H9 (cell line): ENCODE measurements at regions not wholly inside any gene's neighbourhood (a gene's known extent, or its start where the extent isn't known, plus 50 kb on each side); places are given as distances from the start of the nearest gene placed in this dataset.

ENCODE experiments used
- DNase-seq: peaks from one replicate; pipeline ENCODE4 v3.0.0-alpha.2; 2017
- H2AFZ ChIP-seq: one replicate; pipeline ENCODE4 v1.6.1; 2013; ENCODE audit warnings: mild to moderate bottlenecking, low read length, control low read depth, moderate library complexity
- H2AK5ac ChIP-seq: 2 replicates; pipeline ENCODE4 v1.6.1; 2013; ENCODE audit warnings: low read length, control low read depth, mixed read lengths; ENCODE audit not compliant: insufficient read length
- H2BK120ac ChIP-seq: one replicate; pipeline ENCODE4 v1.6.1; 2013; ENCODE audit warnings: low read depth, mild to moderate bottlenecking, low read length, control low read depth, inconsistent platforms; ENCODE audit not compliant: poor library complexity, severe bottlenecking
- H2BK12ac ChIP-seq: 2 replicates; pipeline ENCODE4 v1.6.1; 2013; ENCODE audit warnings: low read length, control low read depth, mixed read lengths, low read depth; ENCODE audit not compliant: insufficient read length
- H2BK15ac ChIP-seq: 2 replicates; pipeline ENCODE4 v1.6.1; 2013; ENCODE audit warnings: low read depth, low read length, control low read depth
- H2BK20ac ChIP-seq: one replicate; pipeline ENCODE4 v1.6.1; 2013; ENCODE audit warnings: low read depth, mild to moderate bottlenecking, low read length, control low read depth, inconsistent platforms; ENCODE audit not compliant: poor library complexity, severe bottlenecking
- H2BK5ac ChIP-seq: 2 replicates; pipeline ENCODE4 v1.6.1; 2013; ENCODE audit warnings: low read length, control low read depth, mixed read lengths; ENCODE audit not compliant: insufficient read length
- H3K14ac ChIP-seq: 2 replicates; pipeline ENCODE4 v1.6.1; 2013; ENCODE audit warnings: low read length, control low read depth; ENCODE audit not compliant: insufficient read depth
- H3K18ac ChIP-seq: 2 replicates; pipeline ENCODE4 v1.6.1; 2013; ENCODE audit warnings: low read depth, mild to moderate bottlenecking, mixed read lengths, low read length, control low read depth; ENCODE audit not compliant: insufficient read length
- H3K23ac ChIP-seq: 2 replicates; pipeline ENCODE4 v1.6.1; 2013; ENCODE audit warnings: low read length, control low read depth, mixed read lengths, low read depth; ENCODE audit not compliant: insufficient read length
- H3K23me2 ChIP-seq: 2 replicates; pipeline ENCODE4 v1.6.1; 2013; ENCODE audit warnings: low read depth, mild to moderate bottlenecking, mixed read lengths, low read length, control low read depth; ENCODE audit not compliant: insufficient read length, poor library complexity, severe bottlenecking
- H3K27ac ChIP-seq: 2 replicates; pipeline ENCODE4 v1.5.1; 2013; ENCODE audit warnings: low read length, control low read depth, mixed read lengths, low read depth; ENCODE audit not compliant: insufficient read length
- H3K27me3 ChIP-seq: 2 replicates; pipeline ENCODE4 v1.6.1; 2013; ENCODE audit warnings: low read length, control low read depth, inconsistent platforms; ENCODE audit not compliant: insufficient read depth
- H3K4ac ChIP-seq: 2 replicates; pipeline ENCODE4 v1.6.1; 2013; ENCODE audit warnings: low read depth, mild to moderate bottlenecking, control low read depth, inconsistent platforms, low read length, moderate library complexity
- H3K4me1 ChIP-seq: 2 replicates; pipeline ENCODE4 v1.6.1; 2013; ENCODE audit warnings: low read length, control low read depth, inconsistent platforms; ENCODE audit not compliant: insufficient read depth
- H3K4me2 ChIP-seq: 2 replicates; pipeline ENCODE4 v1.6.1; 2013; ENCODE audit warnings: low read length, control low read depth, mixed read lengths; ENCODE audit not compliant: insufficient read length, insufficient read depth
- H3K56ac ChIP-seq: 2 replicates; pipeline ENCODE4 v1.6.1; 2013; ENCODE audit warnings: low read depth, mild to moderate bottlenecking, mixed read lengths, low read length, control low read depth; ENCODE audit not compliant: insufficient read length
- H3K79me1 ChIP-seq: 2 replicates; pipeline ENCODE4 v1.6.1; 2013; ENCODE audit warnings: low read depth, mild to moderate bottlenecking, moderate library complexity, low read length, control low read depth, inconsistent platforms; ENCODE audit not compliant: insufficient read depth, poor library complexity, severe bottlenecking
- H3K79me2 ChIP-seq: 2 replicates; pipeline ENCODE4 v1.6.1; 2013; ENCODE audit warnings: low read length, control low read depth, inconsistent platforms; ENCODE audit not compliant: insufficient read depth
- H3K9ac ChIP-seq: 2 replicates; pipeline ENCODE4 v1.6.1; 2013; ENCODE audit warnings: low read length, control low read depth, mixed read lengths; ENCODE audit not compliant: insufficient read length; ENCODE audit errors: extremely low read depth
- H3K9me3 ChIP-seq: one replicate; pipeline ENCODE4 v1.6.1; 2013; ENCODE audit warnings: low read depth, low read length, inconsistent platforms; ENCODE audit not compliant: control insufficient read depth
- H3T11ph ChIP-seq: one replicate; pipeline ENCODE4 v1.6.1; 2013; ENCODE audit warnings: mild to moderate bottlenecking, low read length, control low read depth, inconsistent platforms
- H4K20me1 ChIP-seq: one replicate; pipeline ENCODE4 v1.6.1; 2013; ENCODE audit not compliant: control insufficient read depth, insufficient read length, insufficient read depth
- H4K5ac ChIP-seq: 2 replicates; pipeline ENCODE4 v1.6.1; 2013; ENCODE audit warnings: low read depth, mild to moderate bottlenecking, mixed read lengths, low read length, control low read depth; ENCODE audit not compliant: insufficient read length
- H4K8ac ChIP-seq: replicated peaks from 2 replicates; pipeline ENCODE4 v1.6.1; 2013; ENCODE audit warnings: low read length, control low read depth, mixed read lengths, low read depth; ENCODE audit not compliant: insufficient read length
- H4K91ac ChIP-seq: 2 replicates; pipeline ENCODE4 v1.6.1; 2013; ENCODE audit warnings: low read depth, mild to moderate bottlenecking, moderate library complexity, mixed read lengths, low read length, control low read depth; ENCODE audit not compliant: insufficient read length
- H3K27ac Mint-ChIP-seq, 3 experiments: 2 replicates in 2 of 3; 3 replicates in 1 of 3; pipeline ENCODE4 v1.8.0; 2020 to 2021; ENCODE audit warnings: mixed read lengths in 3 of 3, mild to moderate bottlenecking in 1 of 3, moderate library complexity in 1 of 3
- H3K27me3 Mint-ChIP-seq: 2 replicates; pipeline ENCODE4 v1.8.0; 2021; ENCODE audit warnings: low read depth, mild to moderate bottlenecking, moderate library complexity, mixed read lengths
- H3K36me3 Mint-ChIP-seq, 3 experiments: 2 replicates in 2 of 3; 3 replicates in 1 of 3; pipeline ENCODE4 v1.8.0; 2020 to 2021; ENCODE audit warnings: low read depth in 3 of 3, mixed read lengths in 3 of 3; ENCODE audit not compliant: insufficient read depth in 1 of 3
- H3K4me1 Mint-ChIP-seq, 2 experiments: 2 replicates each; pipeline ENCODE4 v1.8.0; 2020; ENCODE audit warnings: mixed read lengths in 2 of 2
- H3K4me3 Mint-ChIP-seq, 2 experiments: 2 replicates in 1 of 2; 3 replicates in 1 of 2; pipeline ENCODE4 v1.8.0; 2020 to 2021; ENCODE audit warnings: mild to moderate bottlenecking in 2 of 2, mixed read lengths in 2 of 2, moderate library complexity in 1 of 2
- H3K9me3 Mint-ChIP-seq, 2 experiments: 2 replicates in 1 of 2; 3 replicates in 1 of 2; pipeline ENCODE4 v1.8.0; 2020; ENCODE audit warnings: mild to moderate bottlenecking in 2 of 2, mixed read lengths in 2 of 2, moderate library complexity in 1 of 2
- CTCF ChIP-seq: fragments of 200-600 bp; sonication (generic); conservative IDR thresholded peaks from 3 replicates; pipeline ENCODE4 v1.8.0; 2021; ENCODE audit warnings: antibody characterized with exemption, mild to moderate bottlenecking
- WGBS: extraction: QIAGEN DNeasy Blood & Tissue Kit; methylation state at CpG from one replicate; pipeline ENCODE4 v1.1.7; 2013; ENCODE audit warnings: missing lambda C conversion rate, low lambda C conversion rate, mixed read lengths; ENCODE audit not compliant: insufficient read length; ENCODE audit errors: extremely low coverage; 5-methylcytosine and 5-hydroxymethylcytosine counted together

GRCh38 chr14:87286191-87286590, 706.8 kb downstream of the GALC start:
- no peak overlapping the region for H4K8ac ChIP-seq
- H4K20me1 ChIP-seq: no peaks in the 10 kb centered on the region
- no peak overlapping the region for H3K14ac ChIP-seq
- H3K79me1 ChIP-seq: no peaks in the 10 kb centered on the region
- no peak overlapping the region for H4K5ac ChIP-seq
- Mint-ChIP-seq H3K27me3 (no peaks in the 10 kb centered on the region; the same call in 1 of the 2 replicates), H3K4me1 (no peaks in the 10 kb centered on the region), H3K36me3 (0 out of 7 replicates have a peak, but pooled peaks cover 0 to 2% (median 0%) of the 10 kb centered on the region in 3 experiments), H3K9me3 (no peaks in the 10 kb centered on the region; a peak in 1 of 5 replicates), H3K4me3 (no peak overlapping the region), H3K27ac (no peak overlapping the region)
- no peak overlapping the region for H2BK5ac ChIP-seq
- H2AK5ac ChIP-seq: no peak overlapping the region
- no peak overlapping the region for H2BK20ac ChIP-seq
- H3K23me2 ChIP-seq: no peaks in the 10 kb centered on the region
- no peak overlapping the region for H3K18ac ChIP-seq
- H4K91ac ChIP-seq: no peak overlapping the region
- H3K4me1 ChIP-seq: no peaks in the 10 kb centered on the region
- H3K79me2 ChIP-seq: no peaks in the 10 kb centered on the region
- WGBS: no CpG with 5 or more reads among the region's 1 CpG
- no peak overlapping the region for H3K27ac ChIP-seq
- H3K56ac ChIP-seq: no peak overlapping the region
- no peak overlapping the region for H3K9ac ChIP-seq
- H3K4me2 ChIP-seq: no peak overlapping the region
- DNase-seq: no peak
- TF ChIP-seq CTCF: no peak
- H3K4ac ChIP-seq: no peak overlapping the region
- no peak overlapping the region for H3K23ac ChIP-seq
- no peak overlapping the region for H3T11ph ChIP-seq
- no peaks in the 10 kb centered on the region for H3K9me3 ChIP-seq
- H2BK12ac ChIP-seq: no peak overlapping the region
- no peak overlapping the region for H2BK120ac ChIP-seq
- H2BK15ac ChIP-seq: no peak overlapping the region
- no peak overlapping the region for H2AFZ ChIP-seq
- no peaks in the 10 kb centered on the region for H3K27me3 ChIP-seq
